GM12878 (cell line): ENCODE measurements at regions not wholly inside any gene's neighbourhood (a gene's known extent, or its start where the extent isn't known, plus 50 kb on each side); places are given as distances from the start of the nearest gene placed in this dataset.

Source experiments
- BRCA1 ChIP-seq: IDR thresholded peaks from 2 replicates; pipeline ENCODE4 v1.6.1; 2011; ENCODE audit warnings: low read depth, low read length, improper control_type of control experiment
- FOS ChIP-seq: IDR thresholded peaks from 3 replicates; pipeline ENCODE4 v1.6.1; 2011; ENCODE audit warnings: borderline replicate concordance; ENCODE audit not compliant: insufficient read length; ENCODE audit errors: extremely low read depth
- MAX ChIP-seq: IDR thresholded peaks from 2 replicates; pipeline ENCODE4 v1.6.1; 2012; ENCODE audit warnings: low read depth, low read length, improper control_type of control experiment
- POLR2AphosphoS5 ChIP-seq: IDR thresholded peaks from 2 replicates; pipeline ENCODE4 v1.6.1; 2011; ENCODE audit warnings: mild to moderate bottlenecking, low read length, inconsistent platforms
- SKIL ChIP-seq: fragments of 450-650 bp; IDR thresholded peaks from 2 replicates; pipeline ENCODE4 v1.6.1; 2017; ENCODE audit warnings: mild to moderate bottlenecking, low read depth, inconsistent platforms; ENCODE audit not compliant: poor library complexity, severe bottlenecking
- TCF12 ChIP-seq: IDR thresholded peaks from 2 replicates; pipeline ENCODE4 v1.6.1; 2011; ENCODE audit warnings: low read depth, mild to moderate bottlenecking, low read length
- YY1 ChIP-seq: IDR thresholded peaks from 2 replicates; pipeline ENCODE4 v1.6.1; 2011; ENCODE audit warnings: low read depth, mild to moderate bottlenecking, low read length
- TF ChIP-seq, protein P1 (sequence below): fragments of 450-650 bp; IDR thresholded peaks from 2 replicates; pipeline ENCODE4 v1.6.1; 2016; ENCODE audit warnings: mild to moderate bottlenecking, moderate library complexity, borderline replicate concordance
- TF ChIP-seq, protein P2 (sequence below), 3 experiments: IDR thresholded peaks in 2 of 3; conservative IDR thresholded peaks in 1 of 3; 2 replicates each; pipeline ENCODE4 v1.5.1; 2011; ENCODE audit warnings: low read depth in 3 of 3, low read length in 3 of 3, mild to moderate bottlenecking in 3 of 3, control low read depth in 2 of 3, moderate library complexity in 2 of 3, inconsistent platforms in 1 of 3, mixed read lengths in 1 of 3; ENCODE audit not compliant: control insufficient read depth in 2 of 3, insufficient read depth in 1 of 3; ENCODE audit errors: extremely low read depth in 1 of 3
- TF ChIP-seq, protein P3 (sequence below): IDR thresholded peaks from 2 replicates; pipeline ENCODE4 v1.6.1; 2011; ENCODE audit warnings: mild to moderate bottlenecking, low read depth, low read length, moderate library complexity; ENCODE audit not compliant: insufficient replicate concordance

DNA sequence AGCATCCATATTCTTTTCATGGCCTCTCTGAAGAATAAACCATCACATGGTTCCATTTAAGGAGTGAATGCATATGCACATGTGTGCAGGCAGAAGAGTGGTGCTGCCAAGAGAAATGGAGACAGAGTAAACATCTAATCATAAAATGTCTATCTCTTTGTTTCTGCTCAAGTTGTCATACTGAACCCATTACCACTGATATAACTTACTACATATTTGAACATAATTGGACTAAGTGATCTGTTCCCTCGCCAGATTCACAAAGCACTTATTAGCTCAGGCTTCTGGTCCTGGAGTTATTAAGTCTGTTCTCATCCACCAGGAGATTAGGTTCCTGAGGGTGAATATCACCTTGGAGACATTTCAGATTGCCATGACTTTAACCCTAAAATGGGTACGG, 72.3 kb upstream of the XYLT1 start:
- TF ChIP-seq MAX = no peak
- no peak for TF ChIP-seq SKIL
- TF ChIP-seq, protein P1, sequence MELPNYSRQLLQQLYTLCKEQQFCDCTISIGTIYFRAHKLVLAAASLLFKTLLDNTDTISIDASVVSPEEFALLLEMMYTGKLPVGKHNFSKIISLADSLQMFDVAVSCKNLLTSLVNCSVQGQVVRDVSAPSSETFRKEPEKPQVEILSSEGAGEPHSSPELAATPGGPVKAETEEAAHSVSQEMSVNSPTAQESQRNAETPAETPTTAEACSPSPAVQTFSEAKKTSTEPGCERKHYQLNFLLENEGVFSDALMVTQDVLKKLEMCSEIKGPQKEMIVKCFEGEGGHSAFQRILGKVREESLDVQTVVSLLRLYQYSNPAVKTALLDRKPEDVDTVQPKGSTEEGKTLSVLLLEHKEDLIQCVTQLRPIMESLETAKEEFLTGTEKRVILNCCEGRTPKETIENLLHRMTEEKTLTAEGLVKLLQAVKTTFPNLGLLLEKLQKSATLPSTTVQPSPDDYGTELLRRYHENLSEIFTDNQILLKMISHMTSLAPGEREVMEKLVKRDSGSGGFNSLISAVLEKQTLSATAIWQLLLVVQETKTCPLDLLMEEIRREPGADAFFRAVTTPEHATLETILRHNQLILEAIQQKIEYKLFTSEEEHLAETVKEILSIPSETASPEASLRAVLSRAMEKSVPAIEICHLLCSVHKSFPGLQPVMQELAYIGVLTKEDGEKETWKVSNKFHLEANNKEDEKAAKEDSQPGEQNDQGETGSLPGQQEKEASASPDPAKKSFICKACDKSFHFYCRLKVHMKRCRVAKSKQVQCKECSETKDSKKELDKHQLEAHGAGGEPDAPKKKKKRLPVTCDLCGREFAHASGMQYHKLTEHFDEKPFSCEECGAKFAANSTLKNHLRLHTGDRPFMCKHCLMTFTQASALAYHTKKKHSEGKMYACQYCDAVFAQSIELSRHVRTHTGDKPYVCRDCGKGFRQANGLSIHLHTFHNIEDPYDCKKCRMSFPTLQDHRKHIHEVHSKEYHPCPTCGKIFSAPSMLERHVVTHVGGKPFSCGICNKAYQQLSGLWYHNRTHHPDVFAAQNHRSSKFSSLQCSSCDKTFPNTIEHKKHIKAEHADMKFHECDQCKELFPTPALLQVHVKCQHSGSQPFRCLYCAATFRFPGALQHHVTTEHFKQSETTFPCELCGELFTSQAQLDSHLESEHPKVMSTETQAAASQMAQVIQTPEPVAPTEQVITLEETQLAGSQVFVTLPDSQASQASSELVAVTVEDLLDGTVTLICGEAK = no peak
- TF ChIP-seq, protein P2, sequence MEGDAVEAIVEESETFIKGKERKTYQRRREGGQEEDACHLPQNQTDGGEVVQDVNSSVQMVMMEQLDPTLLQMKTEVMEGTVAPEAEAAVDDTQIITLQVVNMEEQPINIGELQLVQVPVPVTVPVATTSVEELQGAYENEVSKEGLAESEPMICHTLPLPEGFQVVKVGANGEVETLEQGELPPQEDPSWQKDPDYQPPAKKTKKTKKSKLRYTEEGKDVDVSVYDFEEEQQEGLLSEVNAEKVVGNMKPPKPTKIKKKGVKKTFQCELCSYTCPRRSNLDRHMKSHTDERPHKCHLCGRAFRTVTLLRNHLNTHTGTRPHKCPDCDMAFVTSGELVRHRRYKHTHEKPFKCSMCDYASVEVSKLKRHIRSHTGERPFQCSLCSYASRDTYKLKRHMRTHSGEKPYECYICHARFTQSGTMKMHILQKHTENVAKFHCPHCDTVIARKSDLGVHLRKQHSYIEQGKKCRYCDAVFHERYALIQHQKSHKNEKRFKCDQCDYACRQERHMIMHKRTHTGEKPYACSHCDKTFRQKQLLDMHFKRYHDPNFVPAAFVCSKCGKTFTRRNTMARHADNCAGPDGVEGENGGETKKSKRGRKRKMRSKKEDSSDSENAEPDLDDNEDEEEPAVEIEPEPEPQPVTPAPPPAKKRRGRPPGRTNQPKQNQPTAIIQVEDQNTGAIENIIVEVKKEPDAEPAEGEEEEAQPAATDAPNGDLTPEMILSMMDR (IDR thresholded peaks at IDR 0.05 in 2 of 3, conservative IDR thresholded peaks at IDR 0.05 in 1 of 3; ENCODE audit: control insufficient read depth in 2 of 3, extremely low read depth in 1 of 3, insufficient read depth in 1 of 3, low read depth in 3 of 3, low read length in 3 of 3) = no peak
- TF ChIP-seq POLR2AphosphoS5 = no peak
- TF ChIP-seq, protein P3, sequence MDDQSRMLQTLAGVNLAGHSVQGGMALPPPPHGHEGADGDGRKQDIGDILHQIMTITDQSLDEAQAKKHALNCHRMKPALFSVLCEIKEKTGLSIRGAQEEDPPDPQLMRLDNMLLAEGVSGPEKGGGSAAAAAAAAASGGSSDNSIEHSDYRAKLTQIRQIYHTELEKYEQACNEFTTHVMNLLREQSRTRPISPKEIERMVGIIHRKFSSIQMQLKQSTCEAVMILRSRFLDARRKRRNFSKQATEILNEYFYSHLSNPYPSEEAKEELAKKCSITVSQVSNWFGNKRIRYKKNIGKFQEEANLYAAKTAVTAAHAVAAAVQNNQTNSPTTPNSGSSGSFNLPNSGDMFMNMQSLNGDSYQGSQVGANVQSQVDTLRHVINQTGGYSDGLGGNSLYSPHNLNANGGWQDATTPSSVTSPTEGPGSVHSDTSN = no peak
- no peak for TF ChIP-seq FOS
- TF ChIP-seq BRCA1 = no peak
- no peak for TF ChIP-seq YY1
- TF ChIP-seq TCF12 = no peak
